DMS153 treated with DMSO at 0.1 percent for 48 hours (cell line): ENCODE measurements at regions not wholly inside any gene's neighbourhood (a gene's known extent, or its start where the extent isn't known, plus 50 kb on each side); places are given as distances from the start of the nearest gene placed in this dataset.

Source experiments
- DNase-seq: peaks from one replicate; lab custom pipeline; 2025; ENCODE audit not compliant: unreplicated experiment; lab: John Stamatoyannopoulos, UW

DNA sequence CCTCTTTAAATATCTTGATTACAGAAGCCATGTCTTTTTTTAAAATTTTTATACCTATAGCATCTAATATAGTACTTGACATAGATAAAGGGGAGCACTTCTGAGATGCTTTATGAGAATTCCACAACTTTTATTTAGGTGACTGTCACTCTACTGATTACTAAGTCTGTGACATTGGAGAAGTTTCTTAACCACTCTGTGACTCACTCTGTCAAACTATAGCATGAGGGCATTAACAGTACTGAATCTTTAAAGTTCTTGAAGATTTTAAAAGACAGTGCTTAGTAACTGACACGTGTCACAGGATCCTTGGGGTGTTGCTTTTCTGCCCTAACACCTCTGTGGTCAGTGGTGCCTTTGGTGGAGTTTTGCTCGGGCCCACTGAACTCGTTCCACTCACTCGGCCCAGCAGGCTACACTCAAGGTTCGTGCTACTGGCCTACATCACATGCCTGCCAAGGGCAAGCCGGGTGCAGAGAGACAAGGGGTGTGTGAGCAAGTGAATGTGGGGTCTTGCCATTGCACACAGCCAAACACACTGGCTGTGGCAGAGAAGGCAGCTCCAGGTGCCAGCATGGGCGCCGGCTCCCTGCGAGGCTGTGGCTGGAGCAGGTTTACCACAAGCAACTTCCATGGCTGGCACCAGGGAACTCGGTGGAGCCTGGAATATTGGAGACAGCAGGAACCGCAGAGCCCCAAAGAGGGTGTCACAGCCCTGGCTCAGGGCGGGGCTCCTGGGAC, 734.0 kb upstream of the CDH7 start:
- DNase-seq: no peak

DNA sequence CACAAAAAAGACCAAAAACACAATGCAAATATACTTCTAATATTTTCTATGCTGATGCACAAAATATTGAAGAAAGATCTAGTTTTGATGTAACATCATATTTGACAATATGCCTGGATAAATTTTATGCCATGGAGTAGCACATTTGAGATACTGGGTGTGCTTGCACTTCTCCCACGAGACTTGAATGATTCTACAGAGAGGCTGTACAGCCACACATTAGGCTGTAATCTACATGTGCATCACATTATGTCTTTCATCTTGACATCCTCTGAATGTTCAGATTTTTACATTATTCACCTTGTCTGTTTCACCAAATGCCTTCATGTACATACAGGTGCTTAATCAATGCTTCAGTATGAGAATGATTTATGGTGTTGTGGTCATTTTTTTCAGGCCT, 756.4 kb upstream of the CDH7 start:
- no peak for DNase-seq

DNA sequence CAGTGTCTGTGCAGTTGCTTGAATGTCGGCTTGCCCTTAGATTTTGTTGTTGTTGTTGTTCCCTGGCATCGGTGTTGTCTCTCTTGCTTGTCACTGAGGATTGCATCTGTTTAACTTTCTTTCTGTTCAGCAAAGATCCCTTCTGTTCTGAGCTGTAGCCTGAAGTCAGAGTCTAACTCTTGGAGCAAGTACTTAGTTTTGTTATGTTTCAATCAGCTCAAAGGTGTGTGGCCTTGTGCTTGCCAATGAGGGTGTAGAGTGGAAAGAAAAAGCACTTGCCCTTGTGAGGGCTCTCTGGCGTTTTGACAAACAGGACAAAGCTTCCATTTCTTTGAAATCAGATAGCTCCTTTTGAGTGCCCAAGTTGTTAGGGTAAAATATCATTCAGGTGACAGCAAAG, 757.1 kb upstream of the CDH7 start:
- DNase-seq: no peak

DNA sequence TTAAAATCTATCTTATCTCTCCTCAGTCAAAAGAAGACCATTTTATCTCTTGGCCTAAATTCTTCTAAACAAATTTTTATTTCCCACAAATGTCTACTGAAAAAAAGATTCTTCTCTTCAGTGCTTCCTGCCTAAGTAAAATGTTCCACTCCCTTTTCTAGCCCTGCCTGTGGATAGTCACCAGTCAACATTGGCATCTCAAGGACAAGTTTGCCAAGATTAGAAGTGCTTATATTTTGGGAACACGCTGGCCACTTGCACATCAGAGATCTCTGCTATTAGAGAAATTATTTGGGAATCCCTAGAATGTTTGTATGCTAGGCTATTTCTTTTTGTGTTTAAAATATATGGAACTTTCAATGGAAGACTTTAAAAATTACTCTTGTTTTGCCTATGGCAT, 758.2 kb upstream of the CDH7 start:
- no peak for DNase-seq

DNA sequence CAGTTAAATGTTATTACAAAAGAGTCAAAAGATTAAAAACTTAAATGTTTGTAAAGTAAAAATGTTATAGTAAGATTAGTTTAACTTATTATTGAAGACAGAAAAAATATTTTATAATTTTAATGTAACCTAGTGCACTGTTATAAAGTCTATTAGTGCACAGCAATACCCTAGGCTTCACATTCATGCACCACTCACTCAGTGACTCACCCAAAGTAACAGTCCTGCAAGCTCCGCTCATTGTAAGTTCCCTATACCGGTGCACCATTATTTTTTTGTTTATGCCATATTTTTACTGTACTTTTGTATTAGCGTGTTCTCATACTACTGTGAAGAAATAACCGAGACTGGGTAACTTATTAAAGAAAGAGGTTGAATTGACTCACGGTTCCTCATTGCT, 759.7 kb upstream of the CDH7 start:
- no peak for DNase-seq

DNA sequence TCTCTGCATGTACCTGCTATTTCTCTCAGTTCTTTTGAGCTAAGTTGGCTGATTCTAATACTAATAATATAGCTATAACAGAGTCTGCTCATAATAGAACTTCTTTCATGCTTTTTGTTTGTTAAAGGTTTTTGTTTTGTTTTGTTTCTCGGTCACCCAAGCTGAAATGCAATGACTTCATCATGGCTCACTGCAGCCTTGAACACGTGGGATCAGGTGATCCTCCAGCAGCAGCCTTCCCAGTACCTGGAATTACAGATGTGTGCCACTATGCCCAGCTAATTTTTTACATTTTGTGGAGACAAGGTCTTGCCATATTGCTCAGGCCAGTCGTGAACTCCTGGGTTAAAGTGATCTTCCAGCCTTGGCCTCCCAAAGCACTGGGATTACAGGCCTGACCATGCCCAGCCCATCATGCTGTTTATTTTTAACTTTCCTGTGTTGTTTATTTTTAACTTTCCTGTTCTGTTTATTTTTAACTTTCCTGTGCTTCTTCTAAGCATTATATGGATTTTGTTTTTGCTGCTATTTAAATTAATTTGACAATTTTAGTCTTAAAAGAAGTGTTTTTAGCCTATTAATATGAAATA, 763.8 kb upstream of the CDH7 start:
- DNase-seq: no peak

DNA sequence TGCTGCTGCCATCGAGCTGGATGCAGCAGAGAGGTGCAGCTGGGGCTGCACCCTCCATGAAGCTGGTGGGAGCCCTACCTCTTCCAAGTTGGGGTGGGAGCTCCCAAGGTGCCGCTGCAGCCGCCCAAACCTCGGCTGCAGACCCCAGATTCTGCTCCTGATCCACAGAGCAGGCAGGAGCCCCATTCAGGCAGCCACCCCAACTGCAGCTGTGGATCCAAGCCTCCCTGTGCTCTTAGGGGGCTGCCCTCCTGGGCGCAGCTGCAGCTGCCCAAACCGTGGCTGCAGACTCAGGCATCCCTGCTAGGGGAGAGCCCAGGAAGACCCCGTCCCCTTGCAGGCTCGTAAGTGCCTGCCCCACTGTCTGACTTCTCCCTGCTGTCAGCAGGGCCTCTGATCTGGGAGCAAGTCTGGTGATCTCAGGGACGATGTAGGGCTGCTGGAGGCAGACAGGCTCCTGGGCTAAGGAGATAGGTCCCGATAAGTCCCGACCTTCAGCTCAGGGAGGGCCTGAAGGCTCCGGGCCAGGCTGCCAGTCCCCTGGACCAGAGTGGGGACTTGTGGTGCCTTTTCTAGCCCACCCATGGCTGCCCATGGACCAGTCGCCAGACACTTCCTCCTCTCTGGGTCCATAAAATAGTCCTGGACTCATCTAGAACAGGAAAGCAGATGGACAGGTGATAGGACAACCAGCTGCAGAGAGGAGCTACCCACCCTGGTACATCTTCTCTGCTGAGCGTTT, 767.1 kb upstream of the CDH7 start:
- no peak for DNase-seq

DNA sequence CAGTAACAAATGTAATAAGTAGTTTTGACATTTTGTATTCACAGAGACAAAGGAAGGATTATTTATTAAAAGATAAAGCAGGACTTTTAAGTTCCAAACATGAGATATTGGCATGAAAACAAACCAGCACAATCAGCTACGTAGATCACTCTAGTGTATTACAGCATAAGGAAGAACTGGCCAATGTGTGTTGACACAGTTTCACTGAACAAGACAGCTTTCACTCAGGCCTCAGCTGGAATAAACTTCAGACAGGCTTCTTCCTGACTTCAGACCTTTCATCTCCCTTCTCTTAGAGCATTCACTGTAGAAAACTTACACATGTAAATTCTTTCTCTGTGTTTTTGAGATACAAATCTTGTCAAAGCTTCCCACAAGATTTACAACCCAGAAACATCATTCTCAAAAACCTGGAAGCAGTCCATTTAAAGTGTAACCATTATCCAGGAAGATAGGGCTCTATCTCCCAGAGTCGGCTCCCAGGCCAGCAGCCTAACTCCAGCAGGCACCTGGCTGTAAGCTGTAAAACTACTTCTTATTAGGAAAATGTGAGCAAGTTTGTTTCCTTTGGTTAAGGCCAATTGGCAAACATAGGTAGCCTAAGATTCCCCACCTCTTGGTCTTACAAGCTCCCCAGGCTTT, 768.3 kb upstream of the CDH7 start:
- DNase-seq: no peak

DNA sequence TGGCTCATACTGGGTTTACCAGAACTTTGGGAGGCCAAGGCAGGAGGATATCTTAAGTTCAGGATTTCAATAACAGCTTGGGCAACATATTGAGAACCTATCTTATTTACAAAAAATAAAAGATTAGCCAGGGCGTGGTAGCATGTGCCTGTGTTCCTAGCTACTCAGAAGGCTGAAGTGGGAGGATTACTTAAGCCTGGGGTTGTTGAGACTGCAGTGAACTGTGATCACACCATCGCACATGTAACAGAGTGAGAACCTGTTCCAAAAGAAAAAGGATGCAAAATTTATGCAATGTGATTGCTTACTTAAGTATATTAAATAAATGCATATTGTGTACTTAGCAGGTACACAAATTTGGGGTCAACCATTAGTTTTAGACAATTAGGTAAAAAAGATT, 768.9 kb upstream of the CDH7 start:
- no peak for DNase-seq

DNA sequence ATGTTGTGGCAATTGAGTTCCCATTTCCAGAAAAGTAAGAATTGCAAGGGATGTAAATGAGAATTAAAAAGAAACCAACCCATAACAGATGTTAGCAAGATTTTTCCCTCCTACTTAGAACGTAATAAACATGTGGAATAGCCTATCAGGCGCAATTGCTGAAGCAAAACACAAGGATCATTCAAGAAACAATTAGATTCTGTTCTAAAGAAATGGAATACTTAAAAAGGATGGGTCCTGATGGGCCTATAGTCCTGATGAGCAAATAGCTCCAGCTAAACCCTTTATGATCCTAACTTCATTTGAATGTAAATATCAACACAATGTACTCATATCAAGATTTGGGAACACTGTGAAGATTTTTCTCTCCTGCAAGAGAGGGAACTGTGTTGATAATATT, 771.0 kb upstream of the CDH7 start:
- no peak for DNase-seq

DNA sequence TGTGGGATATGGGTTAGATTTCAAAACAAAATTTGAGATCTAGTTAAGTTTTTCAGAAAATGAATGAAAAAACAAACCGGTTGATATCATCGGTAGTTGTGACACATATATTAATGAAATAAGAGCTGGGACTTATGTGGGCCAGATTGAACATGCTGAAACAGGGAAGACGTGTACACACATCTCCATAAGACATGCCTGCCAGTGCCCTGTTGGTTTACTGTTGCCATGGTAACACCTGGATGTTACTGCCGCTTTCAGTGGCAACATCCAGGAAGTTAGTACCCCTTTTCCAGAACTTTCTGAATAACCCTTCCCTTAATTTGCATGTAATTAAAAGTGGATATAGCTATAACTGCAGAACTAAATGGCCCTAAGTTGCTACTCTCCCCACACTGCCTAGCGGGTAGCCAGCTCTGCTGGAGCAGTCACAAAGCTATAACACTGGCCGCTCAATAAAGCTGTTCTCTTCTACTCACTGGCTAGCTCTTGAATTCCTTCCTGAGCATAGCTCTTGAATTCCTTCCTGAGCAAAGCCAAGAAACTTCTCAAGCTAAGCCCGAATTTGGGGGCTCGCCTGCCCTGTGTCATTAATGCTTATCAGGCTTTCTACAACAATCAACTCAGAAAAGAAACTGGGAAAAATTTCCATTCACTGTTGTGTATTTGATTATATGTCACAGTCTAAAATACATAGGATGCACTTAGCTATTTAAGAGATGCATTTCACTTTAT, 776.3 kb upstream of the CDH7 start:
- no peak for DNase-seq

DNA sequence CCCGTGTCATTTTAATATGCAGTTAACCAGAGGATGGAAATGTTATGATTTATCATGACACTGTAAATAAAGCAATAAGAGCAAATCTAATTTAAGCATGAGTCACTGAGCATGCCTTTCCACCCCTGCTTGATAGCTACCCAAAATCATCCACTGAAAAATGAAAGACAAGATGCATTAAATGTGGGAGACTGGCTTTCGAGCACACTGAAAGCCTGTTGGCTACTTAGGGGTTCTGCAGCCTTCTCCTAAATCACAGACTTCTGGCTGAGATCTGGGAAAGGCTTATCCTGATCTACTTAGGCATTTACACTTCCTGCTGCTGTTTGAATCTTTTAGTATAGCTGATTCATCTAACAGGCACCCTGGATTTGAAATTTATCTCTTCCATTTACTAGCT, 778.3 kb upstream of the CDH7 start:
- no peak for DNase-seq

DNA sequence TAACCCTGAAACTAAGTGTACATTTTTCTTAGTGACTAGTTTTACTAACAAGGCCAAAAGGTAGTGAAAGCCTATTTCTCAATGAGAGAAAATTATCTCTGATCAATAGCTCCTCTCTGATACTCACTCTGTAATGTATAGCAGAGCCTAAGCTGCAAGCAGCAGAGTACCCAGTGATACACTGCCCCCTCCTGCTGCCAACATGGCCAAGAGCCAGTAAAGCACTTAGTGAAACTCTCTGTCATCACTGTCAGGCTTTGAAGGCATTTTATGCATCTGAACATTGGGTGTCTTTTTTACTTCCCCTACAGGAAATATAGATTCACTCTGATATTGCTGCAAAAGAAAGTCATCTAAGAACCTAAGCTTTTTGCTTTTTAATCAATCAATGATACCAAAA, 784.1 kb upstream of the CDH7 start:
- DNase-seq: peak; percentile 7

DNA sequence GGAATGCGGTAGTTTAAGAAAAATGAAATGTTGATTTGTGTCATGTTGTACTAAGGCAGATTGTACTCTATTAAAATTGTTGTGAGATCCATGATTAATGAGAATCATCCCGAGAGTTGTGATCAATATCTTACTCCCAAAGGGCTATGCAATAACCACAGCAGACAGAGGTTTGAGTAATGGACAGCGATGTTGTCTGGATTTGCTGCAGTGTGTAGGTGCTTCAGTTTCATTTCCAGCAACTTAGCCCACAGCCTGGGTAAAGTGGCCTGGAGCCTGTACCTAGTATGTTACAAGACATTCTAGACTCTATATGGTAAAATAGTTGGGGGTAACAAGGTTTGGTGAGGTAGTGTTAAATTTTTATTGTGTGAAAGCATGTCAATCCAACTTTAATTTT, 794.3 kb upstream of the CDH7 start:
- DNase-seq: no peak

DNA sequence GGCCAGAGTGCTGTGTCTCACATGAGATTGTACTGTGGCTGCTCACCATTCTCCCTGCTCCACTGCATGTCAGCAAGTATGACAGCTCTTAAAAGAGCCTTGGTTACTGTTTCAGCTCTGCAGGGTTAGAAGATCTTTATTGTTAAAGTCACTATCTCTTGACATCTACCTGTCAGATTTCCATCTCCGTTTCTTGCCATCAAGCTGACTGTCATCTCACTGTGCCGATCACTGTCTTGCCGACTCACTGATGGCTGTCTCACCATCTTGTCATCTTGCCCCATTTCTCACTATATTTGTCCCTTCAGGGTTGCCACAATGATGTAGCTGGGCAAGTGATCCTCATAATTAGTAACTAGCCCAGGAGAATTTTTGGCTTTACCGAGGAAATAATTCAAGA, 800.9 kb upstream of the CDH7 start:
- DNase-seq: no peak

DNA sequence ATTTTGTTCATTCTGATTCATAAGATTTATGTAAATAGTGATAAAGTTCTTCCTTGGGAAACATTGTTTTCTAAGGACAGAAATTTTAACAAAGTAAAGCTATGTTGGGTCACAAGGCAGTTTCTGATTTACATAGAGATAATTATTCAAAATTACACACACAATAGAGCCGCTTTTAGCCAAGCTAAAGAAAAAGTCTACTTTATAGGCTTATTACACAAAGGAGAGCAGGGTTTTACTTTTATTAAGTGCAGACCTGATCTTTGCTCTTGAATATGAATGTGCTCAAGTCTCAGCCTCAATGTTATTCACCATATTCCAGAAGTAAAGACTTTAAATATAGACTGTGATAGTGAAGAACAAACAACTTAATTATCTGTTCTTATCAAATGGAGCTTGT, 787.8 kb upstream of the LINC00305 start:
- no peak for DNase-seq

DNA sequence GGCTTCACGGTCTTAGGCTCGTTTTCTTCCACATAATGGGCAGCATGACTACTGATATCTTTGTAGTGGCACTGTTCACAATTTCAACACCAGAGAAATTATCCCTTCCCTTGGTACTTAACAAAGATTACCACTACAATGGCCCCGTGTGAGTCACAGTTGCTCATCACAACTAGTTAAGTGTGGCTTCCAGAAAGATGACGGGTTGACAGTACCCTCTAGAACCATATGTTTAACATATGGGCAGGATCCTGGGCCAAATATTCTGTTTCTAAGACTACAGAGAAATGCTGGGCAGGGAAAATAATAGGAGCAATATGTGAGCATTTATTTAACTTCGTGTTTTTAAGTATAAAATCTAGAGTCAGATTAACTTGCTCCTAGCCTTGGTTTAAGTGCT, 780.1 kb upstream of the LINC00305 start:
- DNase-seq: no peak

DNA sequence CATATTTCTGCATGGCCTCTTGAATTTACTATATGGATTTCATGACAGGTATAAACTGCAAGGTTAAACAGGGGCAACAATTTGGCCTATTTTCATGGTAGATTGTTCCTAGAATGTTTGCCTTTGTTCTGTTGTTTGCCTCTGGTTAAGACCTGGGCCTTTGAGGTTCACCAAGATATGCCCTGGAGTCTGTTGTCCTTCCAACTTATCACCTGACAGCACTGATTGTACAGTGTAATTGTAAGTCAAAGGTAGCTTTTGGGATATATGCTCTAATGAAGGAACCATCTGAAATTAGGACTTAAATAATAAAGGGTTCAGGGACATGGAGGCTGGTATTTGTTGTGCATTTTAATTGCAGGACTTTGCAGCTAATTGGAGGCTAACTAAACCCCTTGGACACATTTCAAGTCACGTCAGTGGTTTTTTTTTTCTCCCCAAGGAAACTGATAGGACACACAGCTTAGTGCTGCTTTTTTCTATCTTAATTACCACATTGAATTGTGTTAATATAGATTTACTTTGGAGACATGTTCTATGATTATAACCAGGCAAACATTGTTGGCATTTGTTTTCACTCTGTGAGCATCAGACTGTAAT, 771.2 kb upstream of the LINC00305 start:
- DNase-seq: no peak

DNA sequence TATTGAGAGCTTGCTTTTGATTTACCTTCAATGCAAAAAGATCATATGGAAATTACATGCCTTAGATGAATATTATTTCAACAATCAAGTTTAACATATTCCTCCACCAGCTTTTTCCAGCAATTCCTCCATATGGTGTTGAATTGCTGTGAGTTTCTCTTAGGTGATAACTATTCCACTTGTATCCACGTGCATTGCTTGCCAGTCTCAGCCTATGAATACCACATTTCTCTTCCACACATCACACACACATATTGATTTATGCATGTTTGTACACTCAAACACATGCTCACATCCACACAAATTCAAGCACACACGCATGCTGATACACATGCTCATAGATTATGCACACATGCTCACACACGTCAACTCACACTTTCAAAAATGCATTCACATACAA, 770.0 kb upstream of the LINC00305 start:
- DNase-seq: no peak

DNA sequence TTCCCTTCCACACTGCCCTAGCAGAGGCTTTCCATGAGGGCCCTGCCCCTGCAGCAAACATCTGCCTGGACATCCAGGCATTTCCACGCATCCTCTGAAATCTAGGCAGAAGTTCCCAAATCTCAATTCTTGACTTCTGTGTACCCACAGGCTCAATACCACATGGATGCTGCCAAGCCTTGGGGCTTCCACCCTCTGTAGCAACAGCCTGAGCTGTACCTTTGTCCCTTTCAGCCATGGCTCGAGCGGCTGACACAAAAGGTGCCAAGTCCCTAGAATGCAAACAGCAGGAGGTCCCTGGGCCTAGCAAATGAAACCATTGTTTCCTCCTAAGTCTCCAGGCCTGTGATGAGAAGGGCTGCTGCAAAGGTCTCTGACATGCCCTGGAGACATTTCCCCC, 744.5 kb upstream of the LINC00305 start:
- DNase-seq: no peak

DNA sequence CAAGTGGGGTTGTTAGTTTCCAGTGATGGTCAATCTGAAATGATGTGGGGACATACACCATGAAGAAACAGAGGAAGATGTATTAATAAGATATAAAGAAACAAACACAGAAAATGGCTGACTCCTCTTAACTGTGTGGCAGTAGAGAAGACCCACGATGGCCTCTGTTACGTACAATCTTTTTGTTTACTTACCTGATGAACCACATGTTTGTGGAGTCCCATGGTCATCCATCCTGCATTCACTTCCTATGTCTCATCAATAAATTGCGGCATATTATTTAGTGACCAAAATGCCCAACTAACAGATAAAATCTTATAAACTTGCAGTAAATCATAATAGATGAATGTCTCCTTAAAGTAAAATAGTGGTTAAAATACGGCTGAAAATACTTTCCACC, 740.1 kb upstream of the LINC00305 start:
- DNase-seq: no peak
